Renal pelvis (tissue), 1 donor: ENCODE measurements at regions not wholly inside any gene's neighbourhood (a gene's known extent, or its start where the extent isn't known, plus 50 kb on each side); places are given as distances from the start of the nearest gene placed in this dataset.
A peak's percentile ranks its signal among the peaks of the same experiment; 100 is the strongest.

ENCODE experiments used
- DNase-seq: peaks from one replicate; pipeline ENCODE4 v3.0.0-alpha.2; 2013

GRCh38 chr1:4571263-4571662 is 83.1 kb upstream of the AJAP1 start:
- DNase-seq, result no peak

DNA sequence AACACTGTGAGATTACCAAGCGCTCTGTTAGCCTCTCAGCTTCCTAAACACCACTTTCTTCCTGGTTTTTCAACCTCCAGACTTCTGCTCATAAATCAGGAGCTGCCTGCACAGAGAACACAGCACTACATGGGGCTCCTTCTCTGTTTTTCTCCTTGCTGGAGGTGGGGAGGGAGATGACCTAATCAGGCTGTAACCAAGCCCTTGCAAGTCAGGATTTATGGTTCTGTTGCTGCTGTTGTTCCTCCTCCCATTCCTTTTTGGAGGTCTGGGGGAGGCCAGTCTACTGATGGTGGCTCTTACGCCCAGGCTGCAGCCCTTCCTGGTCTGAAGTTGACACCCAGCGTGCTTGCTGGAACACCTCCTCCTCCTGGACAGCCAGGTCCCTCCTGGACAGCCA is 80.9 kb upstream of the AJAP1 start:
- peak; percentile 52 for DNase-seq

- no peak for DNase-seq
These were observed 72.6 kb upstream of the AJAP1 start for GRCh38 chr1:4581807-4582206.

- DNase-seq, result no peak
These were observed 70.0 kb upstream of the AJAP1 start for GRCh38 chr1:4584449-4584848.

DNA sequence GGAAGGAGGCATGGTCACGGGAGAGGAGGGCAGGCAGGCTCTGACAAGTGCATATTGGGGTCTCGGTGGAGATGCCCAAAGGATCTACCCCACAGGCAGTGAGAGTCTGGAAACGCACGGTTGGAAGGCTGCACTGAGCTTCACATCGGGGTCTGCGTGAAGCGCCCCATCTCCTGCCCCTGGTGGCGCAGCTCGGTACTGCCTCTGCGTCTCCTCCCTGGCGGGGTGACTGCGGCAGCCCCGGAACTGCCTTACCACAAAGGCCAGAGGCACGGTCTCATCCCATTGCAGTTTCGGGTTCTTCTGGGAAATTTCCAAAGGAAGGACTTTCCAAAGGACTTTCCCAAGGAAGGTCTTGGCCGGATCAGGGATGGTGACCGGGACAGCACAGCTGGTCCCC is 69.2 kb upstream of the AJAP1 start:
- DNase-seq, result no peak

DNA sequence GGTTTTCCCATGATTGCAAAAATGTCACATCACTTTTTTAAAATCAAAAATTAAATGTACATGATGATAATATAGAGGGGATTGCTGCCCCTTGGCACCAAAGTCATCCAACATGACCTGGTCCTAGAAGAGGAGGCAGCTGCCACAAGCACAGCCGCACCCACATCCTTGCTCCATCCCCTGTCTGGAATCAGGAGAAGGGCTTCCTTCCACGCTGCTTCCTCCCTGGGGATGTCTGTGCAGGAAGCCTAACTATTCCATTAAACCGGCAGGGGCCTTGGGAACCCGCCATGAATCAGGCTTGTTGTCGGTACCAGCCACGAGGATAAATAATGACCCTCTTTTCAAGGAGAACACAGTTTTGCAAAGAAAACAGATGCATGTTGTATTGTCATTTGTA is 68.7 kb upstream of the AJAP1 start:
- DNase-seq, result no peak

DNA sequence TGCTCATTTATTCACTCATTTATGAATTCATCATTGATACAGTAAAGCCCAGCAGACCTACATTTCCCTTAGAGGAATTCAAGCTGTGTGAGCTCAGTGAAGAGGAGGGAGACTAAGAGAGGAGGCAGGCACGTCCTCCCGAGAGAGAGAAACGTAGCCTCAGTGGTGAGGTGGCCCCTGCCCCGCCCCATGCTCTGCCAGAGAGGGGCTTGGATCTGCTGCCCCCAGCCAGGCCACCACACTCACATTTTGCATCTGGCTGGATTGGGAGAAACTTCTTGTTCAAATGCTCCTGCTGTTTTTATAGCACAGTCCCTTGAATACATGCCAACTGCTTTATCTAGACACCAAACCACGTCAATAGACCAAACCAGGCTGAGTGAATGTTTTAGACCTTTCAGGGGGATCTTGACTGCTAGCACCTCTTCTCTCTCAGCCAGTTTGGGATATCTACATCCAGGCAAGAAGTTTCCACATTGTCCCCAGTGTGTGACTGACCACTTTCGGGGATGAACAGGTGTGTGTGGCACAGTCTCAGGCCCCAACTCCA is 67.7 kb upstream of the AJAP1 start:
- DNase-seq, result no peak

DNA sequence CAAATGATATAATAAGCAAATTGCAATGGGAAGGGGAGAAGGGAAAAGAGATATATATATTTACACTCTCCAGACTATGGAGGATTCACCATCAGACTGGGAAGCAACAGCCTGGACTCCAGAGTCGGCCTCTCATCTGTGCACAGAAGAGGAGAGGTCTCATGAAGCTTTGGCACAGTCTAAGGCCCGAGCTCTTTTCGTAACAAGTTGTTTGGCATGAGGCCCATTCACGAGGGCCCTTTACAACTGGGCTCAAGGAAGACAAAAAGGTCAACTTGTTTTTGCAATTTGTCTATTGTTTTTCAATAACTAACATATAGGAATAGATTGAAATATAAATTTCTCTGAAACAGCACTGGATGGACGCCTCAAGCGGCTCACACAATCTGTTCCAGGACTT is 66.7 kb upstream of the AJAP1 start:
- DNase-seq, result no peak

- DNase-seq, result no peak
These were observed 63.7 kb upstream of the AJAP1 start for GRCh38 chr1:4590756-4591155.

DNA sequence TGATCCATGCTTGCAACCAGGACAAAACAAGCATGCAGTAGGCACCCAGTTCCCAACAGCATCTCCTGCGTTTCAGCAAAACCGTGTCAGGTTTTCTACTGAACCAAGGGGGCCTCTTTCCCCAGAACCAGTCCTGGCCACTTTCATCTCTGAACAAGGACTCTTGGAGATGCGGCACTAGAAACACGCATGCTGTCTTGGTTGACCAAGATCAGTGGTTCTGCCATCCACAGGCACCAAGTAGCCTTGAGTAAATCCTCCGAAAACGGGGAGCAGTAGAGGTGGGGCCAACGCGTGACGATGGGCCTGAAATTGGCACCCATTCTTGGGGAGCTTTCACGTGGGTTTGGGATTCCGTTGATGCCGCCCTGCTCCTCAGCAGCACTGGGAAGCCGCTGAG is 62.5 kb upstream of the AJAP1 start:
- DNase-seq, result no peak

- no peak for DNase-seq
These were observed 61.3 kb upstream of the AJAP1 start for GRCh38 chr1:4593106-4593505.

GRCh38 chr1:4594286-4594991 is 60.0 kb upstream of the AJAP1 start:
- DNase-seq, result no peak

DNA sequence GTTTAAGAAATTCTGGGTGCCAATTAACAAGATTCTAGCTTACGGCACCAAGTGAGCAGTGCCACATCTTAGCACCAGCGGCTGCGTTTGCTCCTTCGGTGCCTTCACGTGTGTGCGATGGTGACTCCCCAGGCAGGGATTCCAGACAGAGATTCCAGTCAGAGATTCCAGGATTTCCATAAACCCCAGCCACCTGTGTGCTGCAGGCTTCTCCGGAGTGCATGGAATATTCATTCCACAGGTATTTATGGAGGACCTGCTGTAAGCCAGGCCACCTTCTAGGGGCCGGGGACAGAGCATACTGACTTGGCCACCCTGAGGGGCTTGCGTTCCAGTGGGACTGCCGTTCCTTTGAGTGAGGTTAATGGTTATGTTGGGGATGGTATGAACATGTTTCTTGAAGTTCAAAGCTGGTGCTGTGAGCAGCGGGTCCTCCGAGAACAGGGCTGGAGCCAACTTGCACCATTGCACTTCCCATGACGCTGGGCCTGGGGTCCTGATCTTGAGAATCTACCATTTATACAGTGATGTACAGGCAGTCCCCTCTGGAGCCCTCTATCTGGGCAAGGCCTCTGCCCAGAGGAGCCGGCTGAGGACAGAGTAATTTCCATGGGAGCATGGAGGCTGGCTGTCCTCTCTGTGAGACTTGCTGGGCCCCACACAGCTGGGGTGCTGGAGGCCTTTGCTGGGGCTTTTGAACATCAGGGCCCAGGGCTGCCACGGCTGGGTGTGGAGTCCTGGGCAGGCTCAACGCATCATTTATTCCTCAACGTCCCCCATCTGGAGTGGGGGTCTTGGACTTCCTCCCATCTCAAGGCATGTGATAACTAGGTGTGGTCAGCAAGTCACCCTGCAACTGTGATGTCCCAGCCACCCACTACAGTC is 58.8 kb upstream of the AJAP1 start:
- DNase-seq, result no peak

GRCh38 chr1:4596486-4596885 is 57.9 kb upstream of the AJAP1 start:
- no peak for DNase-seq

- DNase-seq, result no peak
These were observed 57.4 kb upstream of the AJAP1 start for GRCh38 chr1:4597020-4597419.

DNA sequence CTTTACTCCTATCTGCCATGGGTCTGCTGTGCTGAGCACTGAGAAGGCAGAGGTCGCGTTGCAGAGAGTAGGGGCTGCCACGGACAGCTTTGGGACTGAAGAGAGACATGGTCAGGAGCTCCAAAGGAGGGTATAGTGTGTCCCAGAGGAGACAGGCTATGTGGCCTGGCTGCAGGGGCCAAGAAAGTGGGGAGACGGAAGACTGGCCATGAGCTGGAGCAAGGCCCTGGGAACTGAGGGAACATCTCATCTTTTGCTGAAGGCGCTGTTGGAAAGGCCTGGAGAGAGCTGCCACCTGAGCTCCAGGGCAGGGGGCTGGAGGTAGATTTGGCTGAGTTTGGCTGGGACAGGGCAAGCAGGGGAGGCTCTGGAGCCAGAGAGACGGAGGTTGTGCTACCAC is 55.8 kb upstream of the AJAP1 start:
- DNase-seq, result no peak

DNA sequence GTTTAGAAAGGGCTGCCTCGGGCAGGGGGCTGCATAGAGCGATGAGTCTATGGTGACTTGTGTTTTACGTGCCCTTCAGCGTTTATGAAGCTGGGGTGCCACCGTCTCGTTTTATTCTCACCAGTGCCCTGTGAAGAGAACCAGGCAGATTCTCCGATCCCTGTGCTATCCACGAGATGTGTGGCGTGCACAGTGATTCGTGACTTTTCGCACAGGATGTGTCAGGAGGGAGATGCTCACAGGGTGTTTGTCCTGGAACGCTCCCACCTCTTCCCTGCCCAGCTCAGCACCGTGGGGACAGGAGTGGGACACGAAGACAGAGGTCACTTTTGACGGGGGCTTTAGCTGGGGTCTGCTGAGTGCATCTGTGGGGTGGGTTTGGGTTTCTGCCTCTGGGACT is 54.9 kb upstream of the AJAP1 start:
- DNase-seq, result no peak

GRCh38 chr1:4599951-4600481 is 54.4 kb upstream of the AJAP1 start:
- DNase-seq, result no peak

DNA sequence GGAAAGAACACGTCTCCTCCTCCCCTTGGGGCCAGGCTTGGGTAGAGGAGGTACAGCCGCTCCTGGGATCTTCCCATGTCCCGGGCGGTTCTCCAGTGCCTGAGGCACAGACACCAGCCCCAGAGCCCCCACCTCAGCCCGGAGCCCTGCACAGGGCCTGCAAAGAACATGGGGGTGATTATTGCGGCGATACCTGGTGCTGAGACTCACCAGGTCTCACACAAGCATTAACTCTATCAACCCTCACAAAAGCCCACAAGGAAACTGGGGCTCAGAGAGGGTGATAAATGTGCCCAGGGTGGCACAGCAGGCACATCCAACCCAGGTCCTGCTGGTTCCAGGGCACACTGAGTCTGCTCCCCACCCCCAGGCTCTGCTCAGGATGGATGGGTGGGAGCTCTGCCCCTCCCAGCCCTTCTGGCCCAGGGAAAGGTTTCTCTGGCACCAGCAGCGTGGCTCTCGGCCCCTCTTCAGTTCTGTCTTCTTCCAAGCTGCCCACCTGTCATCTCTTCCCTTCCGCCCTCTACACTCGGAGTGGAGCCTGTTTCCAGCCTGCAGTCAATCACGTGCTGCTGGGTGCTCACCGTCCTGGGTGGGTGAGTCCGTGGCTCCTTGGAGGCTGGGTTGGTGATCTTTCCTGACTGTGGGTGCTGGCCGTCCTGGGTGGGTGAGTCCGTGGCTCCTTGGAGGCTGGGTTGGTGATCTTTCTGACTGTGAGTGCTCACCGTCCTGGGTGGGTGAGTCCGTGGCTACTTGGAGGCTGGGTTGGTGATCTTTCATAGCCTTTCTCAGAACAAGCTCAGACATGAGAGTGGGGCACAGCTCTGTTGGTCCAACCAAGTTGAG is 53.6 kb upstream of the AJAP1 start:
- DNase-seq, result no peak

GRCh38 chr1:4601941-4602340 is 52.5 kb upstream of the AJAP1 start:
- DNase-seq, result no peak

- DNase-seq, result no peak
These were observed 51.7 kb upstream of the AJAP1 start for GRCh38 chr1:4602462-4603294.
